Right atrium auricular region (tissue), 2 donors: ENCODE measurements at regions not wholly inside any gene's neighbourhood (a gene's known extent, or its start where the extent isn't known, plus 50 kb on each side); places are given as distances from the start of the nearest gene placed in this dataset.

Experiments
- DNase-seq: peaks from one replicate; pipeline ENCODE4 v3.0.0-alpha.2; 2019; ENCODE audit warnings: low spot score
- H3K27ac ChIP-seq, 2 donors: fragments of 200-600 bp; sonication (generic); 1 replicate in 1 of 2; 2 replicates in 1 of 2; pipeline ENCODE4 v1.5.1; 2016 to 2019
- H3K27me3 ChIP-seq, 2 donors: fragments of 200-600 bp; sonication (generic); one replicate each; pipeline versions ENCODE4 v1.5.1 to v1.6.0; 2017 to 2019
- H3K36me3 ChIP-seq: fragments of 200-600 bp; sonication (generic); one replicate; pipeline ENCODE4 v1.5.1; 2016
- H3K4me1 ChIP-seq, 2 donors: fragments of 200-600 bp; sonication (generic); one replicate each; pipeline versions ENCODE4 v1.5.1 to v1.6.0; 2017 to 2019
- H3K4me3 ChIP-seq, 2 donors: fragments of 200-600 bp; sonication (generic); 1 replicate in 1 of 2; 2 replicates in 1 of 2; pipeline ENCODE4 v1.5.1; 2017 to 2019; ENCODE audit warnings: mild to moderate bottlenecking in 1 of 2, moderate library complexity in 1 of 2
- H3K9me3 ChIP-seq, 2 donors: fragments of 200-600 bp; sonication (generic); one replicate each; pipeline ENCODE4 v1.5.1; 2019
- CTCF ChIP-seq, 2 donors: fragments of 200-600 bp; sonication (generic); IDR thresholded peaks; one replicate each; pipeline ENCODE4 v1.5.1; 2019; ENCODE audit warnings: antibody characterized with exemption in 2 of 2

- Histone ChIP-seq H3K27ac (no peak overlapping the region), H3K4me1 (no peaks in the 10 kb centered on the region), H3K36me3 (no peaks in the 10 kb centered on the region), H3K4me3 (no peak overlapping the region), H3K9me3 (peaks cover 0 to 17% of the 10 kb centered on the region in 2 donors), H3K27me3 (no peaks in the 10 kb centered on the region)
- no peak for TF ChIP-seq CTCF (IDR thresholded peaks at IDR 0.05)
- no peak for DNase-seq
These were observed 100.8 kb downstream of the TRIM29 start for GRCh38 chr11:120037111-120037510.

- TF ChIP-seq CTCF (IDR thresholded peaks at IDR 0.05): no peak
- DNase-seq: no peak
These were observed 102.2 kb downstream of the TRIM29 start for GRCh38 chr11:120035756-120036155.

DNA sequence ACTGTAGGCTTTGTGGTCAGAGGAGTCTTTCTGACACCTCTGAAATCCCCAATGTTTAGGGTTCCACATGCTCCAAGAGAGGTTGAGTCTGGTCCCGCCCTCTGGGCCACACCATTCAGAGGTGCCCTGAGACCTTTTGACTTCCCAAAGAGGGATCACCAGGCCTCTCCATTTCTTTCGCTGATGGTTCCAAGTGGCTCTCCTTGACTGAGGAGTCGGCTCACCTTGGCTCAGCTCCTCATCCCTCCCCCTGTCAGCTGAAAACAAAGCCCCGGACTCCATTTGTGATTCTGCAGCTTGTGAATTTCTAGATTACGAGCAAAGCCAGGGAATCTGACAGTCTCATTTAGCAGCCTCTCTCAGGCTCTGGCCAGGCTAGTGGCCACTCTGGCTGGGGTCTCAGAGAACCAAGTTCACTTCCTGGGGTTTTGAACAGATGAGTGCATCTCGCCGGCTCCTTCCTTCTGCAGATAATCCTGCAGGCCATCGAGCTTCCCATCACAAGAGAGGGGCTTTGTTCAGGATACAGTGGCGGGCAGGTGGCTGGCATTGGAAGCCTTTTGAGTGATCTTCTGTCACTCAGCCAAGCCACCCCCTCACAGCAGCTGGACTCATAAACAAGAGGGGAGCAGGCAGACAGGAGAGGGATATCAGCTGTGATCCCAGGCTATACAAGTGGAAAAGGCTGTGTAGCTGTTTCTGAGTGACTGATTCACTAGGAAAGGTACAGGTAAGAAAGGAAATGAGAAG, 102.9 kb downstream of the TRIM29 start:
- Histone ChIP-seq H3K4me3 (no peak overlapping the region), H3K27me3 (no peaks in the 10 kb centered on the region), H3K9me3 (peaks cover 0 to 17% of the 10 kb centered on the region in 2 donors), H3K36me3 (no peaks in the 10 kb centered on the region), H3K27ac (no peak overlapping the region), H3K4me1 (no peaks in the 10 kb centered on the region)
- DNase-seq: no peak
- no peak for TF ChIP-seq CTCF (IDR thresholded peaks at IDR 0.05)

More at GRCh38 chr11:120035756-120036155, 102.2 kb downstream of the TRIM29 start:
- Histone ChIP-seq H3K4me3 (no peak overlapping the region), H3K36me3 (no peaks in the 10 kb centered on the region), H3K27me3 (no peaks in the 10 kb centered on the region), H3K27ac (no peak overlapping the region), H3K9me3 (peaks cover 0 to 17% of the 10 kb centered on the region in 2 donors), H3K4me1 (no peaks in the 10 kb centered on the region)

GRCh38 chr11:120034176-120034875, 103.6 kb downstream of the TRIM29 start:
- Histone ChIP-seq H3K4me1 (no peaks in the 10 kb centered on the region), H3K4me3 (no peak overlapping the region), H3K27ac (no peak overlapping the region), H3K27me3 (no peaks in the 10 kb centered on the region), H3K36me3 (no peaks in the 10 kb centered on the region), H3K9me3 (peaks cover 0 to 17% of the 10 kb centered on the region in 2 donors)
- TF ChIP-seq CTCF (IDR thresholded peaks at IDR 0.05): no peak
- no peak for DNase-seq

DNA sequence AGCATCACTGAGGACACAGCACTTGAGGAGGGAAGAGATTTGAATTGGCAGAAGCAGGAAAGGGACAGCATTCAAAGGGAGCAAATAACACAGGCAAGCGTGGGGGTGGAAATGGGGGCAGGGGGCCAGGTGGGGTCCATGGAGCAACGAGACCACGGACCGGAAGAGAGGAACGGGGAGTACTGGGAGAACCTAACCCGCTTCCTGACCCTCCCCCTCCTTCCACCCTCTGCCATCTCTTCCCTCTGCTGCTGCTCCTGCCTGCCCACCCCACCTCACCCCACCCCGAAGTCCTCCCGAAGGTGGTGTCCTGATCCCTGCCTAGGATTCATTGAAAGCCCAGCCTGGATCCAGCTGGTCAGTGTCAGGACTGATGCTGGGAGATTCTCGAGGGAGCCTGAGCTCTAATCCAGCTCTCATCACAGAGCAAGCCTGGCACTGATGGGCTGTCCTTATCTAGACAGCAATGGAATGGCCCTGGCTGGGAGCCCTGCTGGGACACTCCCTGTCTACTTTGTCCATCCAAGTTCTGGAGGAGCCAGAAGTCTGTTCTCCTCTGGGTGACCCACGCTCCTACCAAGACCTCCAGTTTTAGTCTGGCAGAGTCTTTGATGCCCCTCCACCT, 105.0 kb downstream of the TRIM29 start:
- DNase-seq: no peak
- Histone ChIP-seq H3K27ac (no peak overlapping the region), H3K4me3 (no peak overlapping the region), H3K27me3 (no peaks in the 10 kb centered on the region), H3K36me3 (no peaks in the 10 kb centered on the region), H3K4me1 (no peaks in the 10 kb centered on the region), H3K9me3 (peaks cover 0 to 17% of the 10 kb centered on the region in 2 donors)
- TF ChIP-seq CTCF (IDR thresholded peaks at IDR 0.05): no peak
